ENCODE measurements at regions not wholly inside any gene's neighbourhood (a gene's known extent, or its start where the extent isn't known, plus 50 kb on each side); places are given as distances from the start of the nearest gene placed in this dataset.
"Not testable (repeated sequence)": the region's sequence is repeated elsewhere in the genome, so short reads cannot be mapped to it uniquely, and the experiment has no call there.

DNA sequence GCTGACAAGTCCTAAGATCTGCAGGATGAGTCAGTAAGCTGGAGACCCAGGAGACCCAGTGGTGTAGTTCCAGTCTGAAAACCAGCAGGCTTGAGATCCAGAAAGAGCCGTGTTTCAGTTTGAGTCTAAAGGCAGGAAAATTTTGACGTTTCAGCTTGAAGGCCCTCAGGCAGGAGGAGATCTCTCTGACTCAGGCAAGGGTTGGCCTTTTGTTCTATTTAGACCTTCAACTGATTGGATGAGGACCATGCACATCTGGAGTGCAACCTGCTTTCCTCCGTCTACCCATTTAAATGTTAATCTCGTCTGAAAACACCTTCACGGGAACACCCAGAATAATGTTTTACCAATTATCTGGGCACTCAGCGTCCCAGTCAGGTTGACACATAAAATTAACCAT, 69.5 kb downstream of the NPIPA7 start:
- not testable (repeated sequence) for DNase-seq

DNA sequence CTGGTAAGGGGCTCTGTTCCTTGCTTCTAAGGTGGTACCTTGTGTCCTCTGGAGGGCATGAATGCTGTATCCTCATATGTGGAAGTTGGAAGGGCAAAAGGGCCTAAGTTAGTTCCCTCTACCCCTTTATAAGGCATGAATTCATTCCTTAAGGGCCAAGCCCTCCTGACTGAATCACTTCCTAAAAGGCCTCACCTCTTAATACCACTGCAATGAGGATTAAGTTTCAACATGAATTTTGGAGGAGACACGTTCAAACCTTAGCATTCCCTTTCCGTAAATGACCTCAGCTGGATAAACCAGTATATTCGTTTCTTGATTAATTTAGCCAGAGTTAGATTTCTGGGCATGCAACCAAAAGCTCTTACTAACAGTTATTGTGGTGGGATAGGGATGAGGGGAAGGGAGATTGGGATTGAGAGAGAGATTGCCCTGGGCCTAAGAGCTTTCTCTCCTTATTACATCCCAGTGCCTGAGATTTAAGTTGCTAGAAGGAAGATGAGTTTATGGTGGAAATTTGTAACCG, 70.8 kb downstream of the NPIPA7 start:
- DNase-seq, result not testable (repeated sequence)

DNA sequence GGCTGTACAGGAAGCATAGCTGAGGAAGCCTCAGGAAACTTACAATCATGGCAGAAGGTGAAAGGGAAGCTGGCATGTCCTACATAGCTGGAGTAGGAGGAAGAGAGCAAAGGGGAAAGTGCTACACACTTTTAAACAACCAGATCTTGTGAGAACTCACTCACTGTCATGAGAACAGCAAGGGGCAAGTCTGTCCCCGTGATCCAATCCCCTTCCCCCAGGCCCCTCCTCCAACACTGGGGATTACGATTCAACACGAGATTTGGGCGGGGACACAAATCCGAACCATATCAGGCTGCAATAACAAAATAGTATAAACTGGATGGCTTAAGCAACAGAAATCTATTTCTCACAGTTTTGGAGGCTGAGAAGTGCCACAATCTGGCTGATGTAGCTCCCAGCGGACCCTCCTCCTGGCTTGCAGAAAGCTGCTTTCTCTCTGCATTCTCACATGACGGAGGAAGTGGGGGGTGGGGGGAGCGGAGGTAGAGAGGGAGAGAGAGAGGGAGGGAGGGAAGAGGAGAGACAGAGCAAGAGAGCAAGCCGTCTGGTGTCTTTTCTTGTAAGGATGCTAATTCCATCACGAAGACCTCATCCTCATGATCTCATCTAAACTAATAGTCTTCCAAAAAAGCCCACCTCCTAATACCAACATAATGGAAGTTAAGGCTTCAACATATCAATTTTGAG, 72.9 kb downstream of the NPIPA7 start:
- not testable (repeated sequence) for DNase-seq

DNA sequence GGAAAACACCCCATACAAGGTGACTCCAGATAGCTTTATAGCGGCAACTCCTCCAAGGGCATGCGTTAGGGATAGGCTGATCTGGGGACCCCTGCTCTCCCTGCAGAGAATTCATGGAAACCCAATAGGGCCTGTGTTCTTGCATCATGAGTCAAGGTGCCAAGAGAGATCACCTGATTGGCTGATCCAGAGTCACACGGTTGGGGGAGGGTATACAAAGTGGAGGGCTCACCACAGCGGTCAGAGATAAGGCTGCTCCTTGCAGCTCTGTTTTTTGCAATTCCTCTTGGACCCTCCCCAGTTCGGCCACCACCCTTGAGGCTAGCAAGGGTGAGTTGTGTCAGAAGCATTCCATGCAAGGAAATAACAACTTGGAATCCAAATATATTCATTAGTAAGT, 79.6 kb downstream of the NPIPA7 start:
- not testable (repeated sequence) for DNase-seq

DNA sequence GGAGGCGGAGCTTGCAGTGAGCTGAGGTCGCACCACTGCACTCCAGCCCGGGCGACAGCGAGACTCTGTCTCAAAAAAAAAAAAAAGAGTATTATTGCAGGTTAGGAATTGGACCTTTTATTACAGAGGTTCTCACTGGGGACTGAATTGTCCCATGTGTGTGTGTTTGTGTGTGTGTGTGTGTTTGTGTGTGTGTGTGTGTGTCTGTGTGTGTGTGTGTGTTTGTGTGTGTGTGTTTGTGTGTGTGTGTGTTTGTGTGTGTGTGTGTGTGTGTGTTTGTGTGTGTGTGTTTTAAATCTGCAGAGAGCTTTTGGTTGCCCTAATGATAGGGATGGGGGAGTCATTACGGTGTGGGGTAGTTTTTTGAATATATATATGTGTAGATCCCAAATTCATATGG, 84.9 kb downstream of the NPIPA7 start:
- not testable (repeated sequence) for DNase-seq

DNA sequence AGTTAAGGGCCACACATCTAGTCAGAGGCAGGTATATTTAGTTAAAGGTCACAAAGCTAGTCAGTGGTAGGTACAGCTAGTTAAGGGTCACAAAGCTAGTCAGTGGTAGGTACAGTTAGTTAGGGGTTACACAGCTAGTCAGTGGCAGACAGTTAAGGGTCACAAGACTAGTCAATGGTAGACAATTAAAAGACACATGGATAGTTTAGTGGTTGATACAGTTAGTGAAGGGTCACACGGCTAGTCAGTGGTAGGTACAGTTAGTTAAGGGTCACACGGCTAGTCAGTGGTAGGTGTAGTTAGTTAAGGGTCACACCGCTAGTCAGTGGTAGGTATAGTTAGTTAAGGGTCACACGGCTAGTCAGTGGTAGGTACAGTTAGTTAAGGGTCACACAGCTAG, 110.0 kb downstream of the NPIPA7 start:
- not testable (repeated sequence) for DNase-seq

DNA sequence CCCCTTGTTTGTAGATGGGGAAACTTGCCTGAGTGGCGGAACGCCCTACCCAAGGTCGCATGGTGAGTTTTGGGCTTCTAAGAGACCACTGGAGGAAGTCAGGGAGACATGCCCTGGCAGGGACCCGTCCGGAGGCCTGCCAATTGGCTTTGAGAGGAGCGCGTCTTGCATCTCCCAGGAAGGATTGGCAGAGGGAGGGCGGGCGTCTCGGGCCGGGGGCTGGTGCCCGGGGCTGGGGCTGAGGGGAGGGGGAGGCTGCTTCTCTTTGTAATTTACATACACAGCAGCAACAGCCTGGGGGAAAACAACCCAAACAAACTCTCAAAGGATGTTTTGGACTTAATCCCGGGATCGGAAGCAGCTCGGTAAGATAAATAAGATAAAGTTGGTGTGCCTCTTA, 110.5 kb downstream of the NPIPA7 start:
- DNase-seq, result not testable (repeated sequence)

DNA sequence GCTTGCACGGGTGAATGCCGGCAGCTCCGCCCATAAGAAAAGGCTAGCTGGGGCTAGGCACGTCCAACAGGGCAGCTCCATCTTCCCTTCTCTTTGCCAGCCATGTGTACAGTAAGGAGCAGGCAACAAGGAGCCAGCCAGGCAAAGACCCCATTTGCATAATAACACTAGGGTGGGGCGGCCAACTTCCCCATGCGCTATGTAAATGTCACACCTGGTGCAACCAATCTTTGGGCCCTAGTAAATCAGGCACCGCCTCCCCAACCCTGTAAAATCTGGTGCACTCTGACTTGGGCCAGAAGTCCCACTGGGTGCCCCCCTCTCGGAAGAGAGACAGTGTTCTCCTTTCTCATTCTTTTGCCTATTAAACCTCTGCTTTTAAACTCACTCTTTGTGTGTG, 115.2 kb downstream of the NPIPA7 start:
- DNase-seq, result not testable (repeated sequence)

DNA sequence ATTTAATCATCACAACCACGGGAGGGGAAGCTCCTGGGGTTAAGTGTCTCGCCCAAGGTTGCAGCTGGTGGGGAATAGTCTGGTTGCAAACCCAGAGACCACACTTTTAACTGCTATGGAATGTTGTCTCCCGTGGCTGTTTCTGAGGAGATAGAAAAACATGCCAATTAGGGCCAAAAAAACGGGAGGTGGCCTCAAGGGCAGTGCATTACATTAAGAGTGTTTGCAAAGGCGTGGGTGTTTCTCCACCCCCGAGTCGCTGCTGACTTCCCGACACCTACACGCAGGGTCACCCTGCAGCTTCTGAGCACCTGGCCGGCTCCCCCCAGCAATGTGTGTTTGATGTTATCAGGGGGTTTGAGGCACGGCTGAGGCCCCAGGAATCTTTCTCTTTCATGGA, 116.1 kb downstream of the NPIPA7 start:
- DNase-seq, result not testable (repeated sequence)

DNA sequence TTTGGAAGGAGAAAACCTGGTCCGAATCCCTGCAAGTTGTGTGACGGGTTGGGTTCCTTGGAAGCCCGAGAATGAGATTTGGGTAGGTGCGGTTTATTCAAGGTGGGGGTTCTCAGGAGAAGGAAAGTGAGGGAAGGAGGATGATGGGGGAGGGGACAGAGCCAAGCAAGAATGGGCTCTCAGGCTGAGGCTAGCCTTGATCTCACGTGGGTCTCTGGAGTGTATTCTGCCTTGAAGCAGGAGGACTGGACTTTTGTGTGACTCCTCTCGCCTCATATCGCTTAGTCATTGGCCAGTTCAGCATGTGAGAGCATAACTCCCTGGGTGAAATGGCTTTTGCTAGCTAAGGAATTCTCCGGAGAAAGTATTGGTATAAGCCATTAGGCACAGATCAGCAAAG, 120.9 kb downstream of the NPIPA7 start:
- DNase-seq, result not testable (repeated sequence)

DNA sequence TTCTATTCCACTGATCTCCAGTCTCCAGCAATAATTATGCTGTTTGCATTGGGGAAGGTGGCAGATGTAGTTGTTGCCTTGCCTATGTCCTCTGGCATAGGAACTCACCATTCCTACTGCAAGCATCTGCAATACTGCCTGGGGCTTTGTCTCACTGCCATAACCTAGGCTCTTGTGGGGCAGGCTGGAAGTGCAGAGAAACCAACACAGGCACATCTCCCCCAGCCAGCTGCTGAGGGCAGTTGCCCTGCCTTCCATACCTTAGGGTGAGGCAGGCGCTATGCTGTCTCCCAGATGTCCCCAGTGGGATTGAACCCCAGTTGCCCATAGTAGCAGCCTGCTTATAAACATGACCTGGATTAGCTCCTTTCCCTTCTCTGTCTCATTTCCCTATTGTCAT, 128.1 kb downstream of the NPIPA7 start:
- DNase-seq, result not testable (repeated sequence)

DNA sequence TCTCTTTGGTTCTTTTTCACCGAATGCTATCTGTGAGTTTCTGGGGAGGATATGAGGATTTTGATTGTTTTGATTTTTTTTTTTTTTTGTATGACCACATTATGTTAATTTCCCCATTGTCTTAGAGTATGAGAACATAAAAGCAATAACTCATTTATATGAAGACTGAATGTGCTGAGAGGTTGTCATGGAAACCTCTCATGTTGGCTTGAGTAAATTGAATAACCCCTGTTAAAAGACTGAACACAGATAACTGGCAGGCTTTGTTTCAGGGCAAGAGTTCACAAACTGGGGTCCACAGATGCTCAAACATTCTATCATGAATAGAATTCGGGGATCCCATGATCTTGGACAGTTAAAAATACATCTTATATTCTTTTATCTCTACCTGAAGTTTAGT, 129.4 kb downstream of the NPIPA7 start:
- not testable (repeated sequence) for DNase-seq

DNA sequence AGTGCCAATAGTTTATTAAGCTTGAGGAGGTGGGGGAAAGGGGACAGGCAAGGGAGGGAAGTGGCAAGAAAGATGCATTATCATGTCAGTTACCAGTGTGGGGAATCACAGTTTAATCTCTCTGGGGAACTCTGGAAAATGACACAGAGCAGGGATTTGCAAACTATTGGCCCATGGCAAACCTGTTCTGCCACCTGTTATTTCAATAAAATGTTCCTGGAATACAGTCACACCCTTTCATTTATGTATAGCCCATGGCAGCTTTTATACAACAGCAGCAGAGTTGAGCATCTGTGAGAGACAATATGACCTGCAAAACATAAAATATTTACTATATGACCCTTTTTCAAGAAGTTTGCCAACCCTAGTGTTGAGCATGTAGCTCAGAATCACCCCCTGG, 140.5 kb downstream of the NPIPA7 start:
- not testable (repeated sequence) for DNase-seq

DNA sequence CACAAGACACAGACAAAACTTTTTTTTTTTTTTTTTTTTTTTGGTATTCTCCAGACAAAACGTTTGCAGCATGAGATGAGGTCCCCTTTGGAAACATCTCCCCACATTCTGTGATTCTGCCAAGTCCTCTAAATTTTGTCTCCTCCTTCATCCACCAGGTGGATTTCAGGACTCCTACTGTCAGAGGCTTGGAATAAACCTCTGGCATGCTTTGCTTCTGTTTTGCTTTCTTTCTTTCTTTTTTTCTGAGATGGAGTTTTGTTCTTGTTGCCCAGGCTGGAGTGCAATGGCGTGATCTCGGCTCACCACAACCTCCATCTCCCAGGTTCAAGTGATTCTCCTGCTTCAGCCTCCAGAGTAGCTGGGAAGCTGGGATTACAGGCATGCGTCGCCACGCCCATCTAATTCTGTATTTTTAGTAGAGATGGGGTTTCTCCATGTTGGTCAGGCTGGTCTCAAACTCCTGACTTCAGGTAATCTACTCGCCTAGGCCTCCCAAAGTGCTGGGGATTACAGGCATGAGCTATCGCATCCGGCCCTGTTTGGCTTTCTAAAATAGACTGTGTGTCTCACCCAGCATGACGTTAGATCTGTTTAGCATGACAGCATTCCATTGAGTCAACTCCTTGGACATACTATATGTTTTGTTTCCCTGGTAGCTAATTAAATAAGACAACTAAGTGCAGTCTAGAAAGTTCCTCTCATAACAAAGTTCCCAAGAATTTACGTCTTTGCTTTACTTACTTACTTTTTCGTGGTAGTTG, 142.5 kb downstream of the NPIPA7 start:
- DNase-seq, result not testable (repeated sequence)

DNA sequence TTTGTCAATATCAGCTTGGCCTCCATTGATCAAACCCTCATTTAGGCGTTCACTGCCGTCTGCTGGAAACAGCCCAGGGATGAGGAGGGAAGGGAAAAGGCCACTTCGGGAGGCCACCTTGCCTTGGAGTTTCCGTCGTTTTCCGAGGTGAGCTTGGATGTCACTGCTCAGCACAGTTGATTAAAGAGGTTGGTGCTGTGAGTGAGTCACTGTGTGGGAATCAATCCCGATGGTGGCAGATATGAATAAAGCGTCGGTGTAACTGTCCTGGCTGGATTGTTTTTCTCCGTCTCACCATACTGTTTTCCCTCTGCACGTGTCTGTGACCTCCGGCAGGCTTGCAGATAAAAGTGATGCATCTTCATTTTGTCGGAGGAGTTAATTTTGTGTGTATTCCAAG, 148.1 kb downstream of the NPIPA7 start:
- not testable (repeated sequence) for DNase-seq

DNA sequence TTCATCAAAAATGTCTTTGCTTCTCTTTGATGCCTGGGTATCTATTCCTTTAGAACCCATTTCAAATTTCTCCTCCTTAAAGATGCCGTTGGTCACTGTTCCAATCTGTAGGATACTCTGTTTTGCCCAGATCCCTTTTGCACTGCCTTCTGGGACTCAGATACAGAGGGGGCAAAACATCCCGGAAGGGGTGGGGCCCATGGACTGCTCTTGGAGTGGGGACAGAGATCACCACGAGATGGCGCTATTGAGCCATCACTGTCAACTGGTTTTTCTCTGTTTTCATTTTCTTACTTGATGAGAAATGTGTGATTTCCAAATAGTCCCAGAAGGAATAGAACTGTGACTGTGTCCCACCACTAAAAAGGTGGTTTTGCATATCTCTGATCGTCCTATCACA, 151.8 kb downstream of the NPIPA7 start:
- not testable (repeated sequence) for DNase-seq

DNA sequence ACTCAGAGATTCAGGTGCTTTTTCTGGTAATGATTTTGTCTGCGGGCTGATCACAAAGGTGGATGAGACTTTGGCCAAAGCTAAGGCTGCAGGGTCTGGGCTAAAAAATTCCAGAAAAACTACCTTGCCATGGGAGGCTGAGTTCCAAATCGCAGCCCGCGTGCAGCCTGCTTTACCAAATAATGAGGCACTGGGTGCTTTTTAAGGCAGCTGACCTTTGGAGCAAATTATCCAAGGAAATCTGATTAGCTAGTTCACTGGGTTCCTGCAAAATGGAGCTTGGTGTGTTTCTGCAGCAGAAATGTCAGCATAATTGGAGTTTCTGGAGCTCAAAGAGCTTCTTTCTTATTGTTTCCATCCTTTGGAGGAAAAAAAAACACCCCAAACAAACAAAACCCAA, 156.6 kb downstream of the NPIPA7 start:
- not testable (repeated sequence) for DNase-seq

DNA sequence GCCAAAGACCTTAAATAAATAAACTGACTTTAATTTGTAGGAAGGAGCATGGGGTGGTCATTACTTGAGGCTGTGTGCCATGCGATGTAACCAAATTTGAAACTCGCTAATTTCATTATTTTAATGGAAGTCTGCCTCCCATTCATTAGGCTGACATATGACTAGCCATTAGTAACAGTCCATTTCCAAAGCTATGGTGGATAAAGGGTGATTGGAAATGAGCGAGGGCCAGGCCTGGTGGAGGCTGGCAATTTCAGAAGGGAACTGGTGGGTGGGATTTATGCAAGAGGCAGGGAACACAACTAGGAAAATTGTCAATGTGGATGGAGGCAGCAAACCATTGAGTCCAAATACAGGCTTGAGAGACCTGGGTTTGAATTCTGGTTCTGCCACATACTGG, 157.2 kb downstream of the NPIPA7 start:
- DNase-seq, result not testable (repeated sequence)

DNA sequence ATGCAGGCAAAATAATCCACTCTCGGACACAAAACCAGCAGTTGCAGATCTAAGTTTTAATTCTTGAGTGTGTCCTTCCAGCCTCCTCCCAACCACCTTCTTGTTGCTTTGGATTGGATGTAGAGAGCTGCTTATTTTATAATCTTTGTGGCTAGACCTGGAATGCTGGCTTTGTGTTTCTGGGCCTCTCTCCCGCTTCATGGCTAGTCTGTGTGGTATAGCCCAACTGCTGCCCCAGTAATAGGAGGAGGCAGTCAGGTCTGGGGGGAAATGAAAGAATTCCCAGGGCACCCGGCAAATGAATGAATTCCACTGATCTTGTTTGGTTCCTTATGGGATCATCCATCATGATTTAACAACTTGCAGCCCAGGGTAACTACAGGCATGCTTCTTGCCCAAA, 170.8 kb downstream of the NPIPA7 start:
- not testable (repeated sequence) for DNase-seq

DNA sequence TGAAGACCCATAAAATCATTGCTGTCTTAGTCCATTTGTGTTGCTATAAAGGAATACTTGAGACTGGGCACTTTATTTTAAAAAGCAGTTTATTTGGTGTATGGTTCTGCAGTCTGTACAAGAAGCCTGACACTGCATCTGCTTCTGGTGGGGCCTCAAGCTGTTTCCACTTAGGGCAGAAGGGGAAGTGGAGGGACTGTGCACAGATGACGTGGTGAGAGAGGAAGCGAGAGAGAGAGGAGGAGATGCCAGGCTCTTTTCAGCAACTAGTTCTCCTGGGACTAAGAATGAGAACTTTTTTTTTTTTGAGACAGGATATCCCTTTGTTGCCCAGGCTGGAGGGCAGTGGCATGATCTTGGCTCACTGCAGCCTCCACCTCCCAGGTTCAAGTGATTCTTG, 171.9 kb downstream of the NPIPA7 start:
- not testable (repeated sequence) for DNase-seq

DNA sequence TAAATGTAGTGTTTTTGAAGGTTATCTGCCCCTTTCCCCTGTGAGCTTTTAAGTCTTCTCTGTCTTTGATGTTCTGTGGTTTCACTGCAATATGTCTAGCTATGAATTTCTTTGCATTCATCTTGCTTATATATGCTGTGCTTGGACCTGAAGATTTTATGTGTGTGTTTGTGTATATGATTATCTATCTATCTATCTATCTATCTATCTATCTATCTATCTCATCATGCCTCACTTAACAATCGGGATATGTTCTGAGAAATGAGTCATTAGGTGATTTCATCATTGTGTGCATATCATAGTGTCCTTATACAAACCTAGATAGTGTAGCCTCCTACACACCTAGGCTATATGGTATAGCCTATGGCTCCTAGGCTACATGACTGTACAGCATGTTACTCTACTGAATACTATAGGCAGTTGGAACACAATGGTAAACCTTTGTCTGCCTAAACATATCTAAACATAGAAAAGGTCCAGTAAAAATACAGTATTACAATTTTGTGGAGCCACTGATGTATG, 173.9 kb downstream of the NPIPA7 start:
- DNase-seq, result not testable (repeated sequence)

DNA sequence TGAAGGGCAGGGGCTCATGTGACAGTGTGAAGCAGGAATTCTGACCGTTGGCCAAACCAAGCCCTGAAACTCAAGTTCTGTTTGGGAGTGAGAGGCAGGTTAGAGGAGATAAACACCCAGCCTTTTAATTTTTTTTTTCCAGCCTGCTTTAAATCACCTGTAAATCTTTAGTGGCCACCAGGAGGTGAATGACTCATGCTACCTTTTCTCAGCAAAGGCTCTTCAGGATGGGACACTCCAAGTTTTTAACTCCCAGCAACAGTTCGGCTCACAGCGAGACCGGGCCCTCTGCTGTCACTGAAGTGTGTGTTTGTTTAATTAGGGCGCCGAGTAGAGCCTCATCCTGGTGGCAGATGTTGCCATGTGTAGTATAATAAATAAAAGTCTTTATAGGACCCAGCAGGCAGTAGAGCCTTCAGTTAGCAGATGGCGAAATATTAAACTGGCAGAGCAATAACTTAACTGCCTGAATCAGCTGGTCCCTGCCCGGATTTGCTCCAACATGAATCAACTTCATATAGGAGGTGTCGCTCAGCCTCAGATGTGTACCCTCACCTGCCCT, 180.3 kb downstream of the NPIPA7 start:
- DNase-seq, result not testable (repeated sequence)

DNA sequence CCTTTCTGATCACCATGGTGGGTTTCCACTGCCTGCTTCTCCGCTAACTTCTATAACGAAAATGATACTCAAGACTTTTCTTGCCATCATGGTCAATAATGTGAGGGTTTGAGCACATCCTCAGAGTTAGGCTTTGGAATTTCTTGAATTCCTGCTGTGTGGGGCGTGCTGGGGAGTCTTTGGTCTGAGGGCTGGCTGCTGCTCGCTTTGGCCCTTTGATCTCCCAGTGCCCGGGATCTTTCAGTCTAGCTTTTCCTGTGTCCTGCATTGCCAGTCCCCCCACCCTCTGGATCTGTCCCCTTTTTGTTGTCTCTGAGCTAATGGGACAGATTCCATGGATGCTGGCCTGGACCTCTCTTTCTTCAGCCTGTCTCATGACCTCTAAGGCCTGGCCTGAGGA, 182.6 kb downstream of the NPIPA7 start:
- not testable (repeated sequence) for DNase-seq

All from activated T-cell treated with anti-CD3 and anti-CD28 coated beads, Interleukin-2, amount 50 U/mL, for 1 hour (primary cell).